ENCODE measurements at regions not wholly inside any gene's neighbourhood (a gene's known extent, or its start where the extent isn't known, plus 50 kb on each side); places are given as distances from the start of the nearest gene placed in this dataset.

DNA sequence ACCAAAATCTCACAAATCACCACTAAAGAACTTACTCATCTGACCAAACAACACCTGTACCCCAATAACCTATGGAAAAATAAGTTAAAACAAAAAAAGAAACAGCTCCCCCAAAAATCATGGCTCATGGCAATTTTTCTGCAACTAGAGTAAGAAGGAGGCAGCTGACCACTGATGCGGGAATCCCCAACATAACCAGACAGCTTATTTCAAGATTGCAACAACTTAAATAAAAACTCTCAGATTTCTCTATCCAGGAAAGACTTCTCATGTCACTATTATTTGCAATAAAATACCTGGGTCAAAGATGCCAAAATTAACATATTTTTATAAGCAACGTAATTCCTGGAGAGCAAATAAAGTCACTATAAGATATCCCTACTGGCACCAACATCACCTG, 128.1 kb upstream of the LY86 start:
- CTCF ChIA-PET, result no interaction called here
- TF ChIP-seq HDGF (IDR thresholded peaks at IDR 0.05; ENCODE audit: borderline replicate concordance) (no peak), FOXM1 (IDR thresholded peaks at IDR 0.05; ENCODE audit: borderline replicate concordance) (no peak), LEF1 (IDR thresholded peaks at IDR 0.05; ENCODE audit: borderline replicate concordance) (no peak), SP1 (IDR thresholded peaks at IDR 0.05) (no peak), CTBP1 (IDR thresholded peaks at IDR 0.05; ENCODE audit: borderline replicate concordance) (no peak), BHLHE40 (IDR thresholded peaks at IDR 0.05; ENCODE audit: borderline replicate concordance) (no peak), FOXA1 (IDR thresholded peaks at IDR 0.05) (no peak), SUZ12 (IDR thresholded peaks at IDR 0.05) (no peak), ELF4 (IDR thresholded peaks at IDR 0.05) (no peak), L3MBTL2 (conservative IDR thresholded peaks at IDR 0.05) (no peak), TARDBP (IDR thresholded peaks at IDR 0.05) (no peak), PKNOX1 (IDR thresholded peaks at IDR 0.05) (no peak), ARNT (IDR thresholded peaks at IDR 0.05) (no peak), NFRKB (IDR thresholded peaks at IDR 0.05) (no peak)
- POLR2A ChIA-PET, result no interaction called here
- no peak for DNase-seq (ENCODE audit: extremely low spot score)

DNA sequence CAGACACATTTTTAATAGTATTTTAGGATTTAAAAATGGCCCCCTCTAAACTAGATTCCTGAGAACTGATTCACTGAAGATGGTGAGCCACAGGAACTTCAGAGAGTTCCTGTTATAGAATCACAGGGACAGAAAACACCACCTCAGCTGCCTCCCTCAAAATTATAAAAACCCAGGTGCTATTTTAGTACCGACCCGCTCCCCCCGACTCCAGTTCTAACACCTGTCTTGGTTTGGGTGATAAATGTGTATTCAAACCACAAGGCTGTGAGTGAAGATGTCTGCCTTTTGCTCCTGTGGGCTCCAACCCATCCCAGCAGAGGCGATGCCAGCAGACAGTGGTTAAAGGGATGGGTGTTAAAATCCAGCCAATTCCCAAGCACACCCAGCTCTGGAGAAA, 127.4 kb upstream of the LY86 start:
- no peak for DNase-seq (ENCODE audit: extremely low spot score)
- no peak for TF ChIP-seq NFRKB (IDR thresholded peaks at IDR 0.05)
- TF ChIP-seq LEF1 (IDR thresholded peaks at IDR 0.05; ENCODE audit: borderline replicate concordance), result no peak
- no peak for TF ChIP-seq FOXA1 (IDR thresholded peaks at IDR 0.05)
- no peak for TF ChIP-seq SP1 (IDR thresholded peaks at IDR 0.05)
- TF ChIP-seq TARDBP (IDR thresholded peaks at IDR 0.05), result no peak
- no peak for TF ChIP-seq FOXM1 (IDR thresholded peaks at IDR 0.05; ENCODE audit: borderline replicate concordance)
- TF ChIP-seq ELF4 (IDR thresholded peaks at IDR 0.05), result no peak
- TF ChIP-seq HDGF (IDR thresholded peaks at IDR 0.05; ENCODE audit: borderline replicate concordance), result no peak
- TF ChIP-seq PKNOX1 (IDR thresholded peaks at IDR 0.05), result no peak
- TF ChIP-seq SUZ12 (IDR thresholded peaks at IDR 0.05), result no peak
- TF ChIP-seq ARNT (IDR thresholded peaks at IDR 0.05), result no peak
- no peak for TF ChIP-seq CTBP1 (IDR thresholded peaks at IDR 0.05; ENCODE audit: borderline replicate concordance)
- TF ChIP-seq ZNF384 (IDR thresholded peaks at IDR 0.05), result no peak
- TF ChIP-seq FOXK2 (IDR thresholded peaks at IDR 0.05), result no peak
- no peak for TF ChIP-seq BHLHE40 (IDR thresholded peaks at IDR 0.05; ENCODE audit: borderline replicate concordance)
- TF ChIP-seq L3MBTL2 (conservative IDR thresholded peaks at IDR 0.05), result no peak
- ChIA-PET POLR2A (no interaction called here), CTCF (no interaction called here)

DNA sequence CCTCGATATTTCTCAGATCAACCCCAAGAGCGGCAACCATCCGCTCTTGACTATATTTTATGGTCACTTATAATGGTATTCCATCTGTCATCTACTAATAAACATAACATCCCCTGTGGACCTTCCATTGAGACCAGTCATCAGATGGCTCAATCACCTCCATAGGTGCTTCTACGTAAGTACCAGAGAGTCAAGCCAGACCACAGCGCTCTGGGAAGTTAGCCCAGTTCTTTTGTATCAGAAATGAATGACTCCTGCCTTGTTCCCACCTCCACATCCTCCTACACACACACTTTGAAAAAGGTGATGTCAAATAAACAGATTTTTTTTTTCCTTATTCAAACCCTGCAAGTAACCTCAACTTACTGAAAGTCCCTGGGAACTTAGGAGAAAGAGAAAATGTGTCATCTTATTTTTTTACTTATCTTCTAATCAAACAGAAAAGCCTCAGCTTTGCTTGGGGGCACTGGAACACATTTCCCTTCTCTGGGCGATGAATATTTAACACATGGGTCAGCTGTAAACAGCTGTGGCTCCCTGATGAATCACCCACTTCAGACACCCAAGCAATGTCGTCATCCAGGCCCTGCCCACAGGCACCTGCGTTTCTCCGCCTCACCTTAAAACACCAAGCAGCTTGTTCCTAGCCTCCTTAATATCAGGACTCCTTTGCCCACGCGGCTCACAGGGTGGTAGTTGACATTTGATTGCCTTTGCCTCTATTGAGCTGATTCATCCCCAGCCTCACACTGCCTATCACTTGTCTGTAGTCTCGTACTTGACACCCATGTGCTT, 121.4 kb upstream of the LY86 start:
- DNase-seq (ENCODE audit: extremely low spot score), result no peak
- ChIA-PET CTCF (no interaction called here), POLR2A (no interaction called here)
- TF ChIP-seq FOXA1 (IDR thresholded peaks at IDR 0.05) (no peak), SP1 (IDR thresholded peaks at IDR 0.05) (no peak), FOXK2 (IDR thresholded peaks at IDR 0.05) (no peak), FOXM1 (IDR thresholded peaks at IDR 0.05; ENCODE audit: borderline replicate concordance) (no peak), L3MBTL2 (conservative IDR thresholded peaks at IDR 0.05) (no peak), ELF4 (IDR thresholded peaks at IDR 0.05) (no peak), BHLHE40 (IDR thresholded peaks at IDR 0.05; ENCODE audit: borderline replicate concordance) (no peak), SUZ12 (IDR thresholded peaks at IDR 0.05) (no peak), TARDBP (IDR thresholded peaks at IDR 0.05) (no peak)

DNA sequence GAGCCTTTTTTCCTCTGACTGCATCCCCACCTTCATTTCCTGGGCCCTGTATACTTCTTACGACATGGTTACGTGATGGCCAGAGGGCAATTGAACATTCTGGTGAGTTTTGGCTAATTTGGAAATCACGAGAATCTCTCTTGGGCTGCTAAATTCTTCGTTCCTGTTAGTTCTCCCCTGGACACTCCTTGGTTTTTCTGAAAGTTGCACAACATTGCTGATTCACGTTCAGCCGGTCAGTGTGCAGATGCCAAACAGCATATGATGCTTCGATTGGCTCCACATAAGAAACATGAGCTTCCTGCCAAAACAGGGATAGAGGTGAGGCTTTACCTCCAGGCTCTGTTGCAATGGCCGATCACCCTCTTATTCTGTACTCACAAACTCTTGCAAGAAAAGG, 119.4 kb upstream of the LY86 start:
- DNase-seq (ENCODE audit: extremely low spot score), result no peak
- ChIA-PET POLR2A (no interaction called here), CTCF (no interaction called here)
- no peak for TF ChIP-seq SUZ12 (IDR thresholded peaks at IDR 0.05)
- TF ChIP-seq SP1 (IDR thresholded peaks at IDR 0.05), result no peak
- TF ChIP-seq L3MBTL2 (conservative IDR thresholded peaks at IDR 0.05), result no peak
- no peak for TF ChIP-seq NFRKB (IDR thresholded peaks at IDR 0.05)
- TF ChIP-seq HDGF (IDR thresholded peaks at IDR 0.05; ENCODE audit: borderline replicate concordance), result no peak
- TF ChIP-seq ELF4 (IDR thresholded peaks at IDR 0.05), result no peak
- TF ChIP-seq FOXM1 (IDR thresholded peaks at IDR 0.05; ENCODE audit: borderline replicate concordance), result no peak
- no peak for TF ChIP-seq ARNT (IDR thresholded peaks at IDR 0.05)
- no peak for TF ChIP-seq LEF1 (IDR thresholded peaks at IDR 0.05; ENCODE audit: borderline replicate concordance)
- TF ChIP-seq FOXK2 (IDR thresholded peaks at IDR 0.05), result no peak
- no peak for TF ChIP-seq TARDBP (IDR thresholded peaks at IDR 0.05)
- TF ChIP-seq PKNOX1 (IDR thresholded peaks at IDR 0.05), result no peak
- TF ChIP-seq BHLHE40 (IDR thresholded peaks at IDR 0.05; ENCODE audit: borderline replicate concordance), result no peak
- no peak for TF ChIP-seq FOXA1 (IDR thresholded peaks at IDR 0.05)
- no peak for TF ChIP-seq CTBP1 (IDR thresholded peaks at IDR 0.05; ENCODE audit: borderline replicate concordance)
- TF ChIP-seq ZNF384 (IDR thresholded peaks at IDR 0.05), result no peak

DNA sequence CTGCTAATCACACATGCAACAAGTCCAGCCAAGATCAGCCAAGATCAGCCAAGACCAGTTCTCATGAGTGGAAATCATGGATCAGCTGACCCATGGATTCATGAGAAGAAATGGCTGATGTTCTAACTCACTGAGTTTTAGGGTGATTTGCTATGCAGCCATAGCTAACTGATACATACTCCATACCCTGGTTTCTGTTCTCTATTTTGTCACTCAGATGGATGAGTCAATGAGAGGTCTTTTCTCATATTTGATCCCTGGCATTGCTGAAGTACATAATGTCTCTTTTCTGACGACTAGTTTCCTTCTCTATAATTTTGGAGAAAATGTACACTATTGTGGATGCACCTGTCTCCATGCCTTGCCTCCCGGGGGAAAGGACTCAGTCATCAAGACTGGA, 118.4 kb upstream of the LY86 start:
- ChIA-PET POLR2A (no interaction called here), CTCF (no interaction called here)
- TF ChIP-seq CTBP1 (IDR thresholded peaks at IDR 0.05; ENCODE audit: borderline replicate concordance) (no peak), ELF4 (IDR thresholded peaks at IDR 0.05) (no peak), L3MBTL2 (conservative IDR thresholded peaks at IDR 0.05) (no peak), FOXA1 (IDR thresholded peaks at IDR 0.05) (no peak), NFRKB (IDR thresholded peaks at IDR 0.05) (no peak), FOXM1 (IDR thresholded peaks at IDR 0.05; ENCODE audit: borderline replicate concordance) (no peak), LEF1 (IDR thresholded peaks at IDR 0.05; ENCODE audit: borderline replicate concordance) (no peak)
- no peak for DNase-seq (ENCODE audit: extremely low spot score)

DNA sequence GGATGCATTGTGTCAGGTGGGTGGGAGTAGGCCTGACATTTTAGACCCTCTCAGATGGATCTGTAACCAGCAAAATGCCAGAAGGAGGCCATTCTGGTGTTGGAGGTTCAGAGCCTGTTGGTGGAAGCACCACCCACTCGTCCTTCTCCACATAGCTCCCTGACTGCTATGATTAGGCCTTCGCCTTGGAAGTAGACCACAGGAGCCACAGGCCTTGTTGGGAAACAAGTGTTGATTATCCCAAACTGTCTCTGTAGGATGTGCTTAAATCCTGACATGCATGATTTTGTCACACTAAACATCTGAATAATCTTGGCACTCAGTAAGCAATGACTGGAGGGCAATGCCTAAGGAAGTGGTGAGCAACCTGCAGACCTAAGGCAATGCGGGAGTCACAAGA, 117.2 kb upstream of the LY86 start:
- ChIA-PET POLR2A (no interaction called here), CTCF (no interaction called here)
- no peak for TF ChIP-seq TARDBP (IDR thresholded peaks at IDR 0.05)
- no peak for TF ChIP-seq SP1 (IDR thresholded peaks at IDR 0.05)
- TF ChIP-seq FOXM1 (IDR thresholded peaks at IDR 0.05; ENCODE audit: borderline replicate concordance), result no peak
- TF ChIP-seq CTBP1 (IDR thresholded peaks at IDR 0.05; ENCODE audit: borderline replicate concordance), result no peak
- no peak for TF ChIP-seq ELF4 (IDR thresholded peaks at IDR 0.05)
- TF ChIP-seq HDGF (IDR thresholded peaks at IDR 0.05; ENCODE audit: borderline replicate concordance), result no peak
- TF ChIP-seq SUZ12 (IDR thresholded peaks at IDR 0.05), result no peak
- no peak for TF ChIP-seq ZNF384 (IDR thresholded peaks at IDR 0.05)
- DNase-seq (ENCODE audit: extremely low spot score), result no peak
